ENCODE measurements at regions not wholly inside any gene's neighbourhood (a gene's known extent, or its start where the extent isn't known, plus 50 kb on each side); places are given as distances from the start of the nearest gene placed in this dataset.

DNA sequence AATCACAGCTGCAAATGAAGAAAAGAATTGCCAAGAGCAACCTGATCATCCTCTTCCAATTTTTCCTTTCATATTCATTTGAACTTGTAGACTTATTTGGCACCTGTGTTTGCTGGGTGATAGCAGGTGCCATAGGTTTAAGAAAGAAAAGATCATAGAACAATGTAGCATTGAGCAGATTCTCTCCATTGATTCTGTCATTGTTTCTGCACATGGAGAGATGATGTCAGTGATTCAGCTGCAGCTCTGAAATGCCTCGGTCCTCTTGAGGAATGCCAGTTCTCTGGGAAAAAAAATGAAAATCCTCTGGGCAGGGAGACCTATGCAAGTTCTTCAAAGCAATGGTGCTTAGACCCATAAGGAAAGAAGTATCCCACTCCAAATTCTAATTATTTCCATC lies 418.1 kb upstream of the KLF4 start:
- Histone ChIP-seq H2AFZ (ENCODE audit: low read depth, low read length, poor library complexity, severe bottlenecking) (no peak overlapping the region), H3K4me1 (ENCODE audit: control insufficient read depth in 1 of 2, insufficient read depth in 2 of 2, low read length in 2 of 2) (no peaks in the 10 kb centered on the region), H3K9me3 (ENCODE audit: control insufficient read depth in 1 of 2, insufficient read depth in 1 of 2, low read depth in 1 of 2, low read length in 2 of 2) (no peaks in the 10 kb centered on the region), H3K9me2 (ENCODE audit: insufficient read depth) (no peaks in the 10 kb centered on the region), H4K20me1 (ENCODE audit: insufficient read depth) (no peaks in the 10 kb centered on the region), H3K9ac (ENCODE audit: low read length) (no peak overlapping the region), H3K79me2 (ENCODE audit: insufficient read depth, low read length) (no peaks in the 10 kb centered on the region), H3K4me2 (ENCODE audit: low read length) (no peak overlapping the region), H3K27ac (ENCODE audit: low read depth, low read length) (no peak overlapping the region), H3K27me3 (ENCODE audit: insufficient read depth, low read length) (no peaks in the 10 kb centered on the region), H3K36me3 (ENCODE audit: control insufficient read depth in 1 of 2, insufficient read depth in 2 of 2, low read length in 2 of 2) (no peaks in the 10 kb centered on the region), H3K4me3 (replicated peaks in 1 of 2; ENCODE audit: low read depth in 1 of 2, low read length in 2 of 2) (no peak overlapping the region)
- intact Hi-C loops (cut with micrococcal nuclease): no loop called here
- ChIA-PET RAD21 (ENCODE audit: low non-redundant PET in 1 of 2, low total read pairs in 2 of 2, uncharacterized antibody in 2 of 2, unreplicated experiment in 2 of 2) (no interaction called here), POLR2A (no interaction called here), CTCF (no interaction called here)
- no TSS peak for BruUV-seq (replicated peaks)
- no peak for DNase-seq (ENCODE audit: low read depth, low spot score)
- TF ChIP-seq POLR2A (IDR thresholded peaks at IDR 0.05; ENCODE audit: borderline replicate concordance, extremely low read depth, insufficient read depth, insufficient read length) (no peak), SIN3A (IDR thresholded peaks at IDR 0.05; ENCODE audit: low read depth) (no peak), CEBPB (IDR thresholded peaks at IDR 0.05; ENCODE audit: low read depth) (no peak), YY1 (IDR thresholded peaks at IDR 0.05; ENCODE audit: extremely low read depth, insufficient replicate concordance, low read depth, low read length) (no peak), CBX3 (IDR thresholded peaks at IDR 0.05; ENCODE audit: low read depth) (no peak), EGR1 (IDR thresholded peaks at IDR 0.05; ENCODE audit: low read depth) (no peak), POLR2AphosphoS5 (IDR thresholded peaks at IDR 0.05; ENCODE audit: low read depth, low read length) (no peak), ZFX (IDR thresholded peaks at IDR 0.05) (no peak), EZH2phosphoT487 (IDR thresholded peaks at IDR 0.05; ENCODE audit: borderline replicate concordance) (no peak), ELF1 (IDR thresholded peaks at IDR 0.05; ENCODE audit: borderline replicate concordance, low read depth) (no peak), RAD21 (IDR thresholded peaks at IDR 0.05; ENCODE audit: low read depth) (no peak), SRF (IDR thresholded peaks at IDR 0.05; ENCODE audit: low read depth) (no peak), EZH2 (IDR thresholded peaks at IDR 0.05) (no peak), SP1 (IDR thresholded peaks at IDR 0.05; ENCODE audit: low read depth) (no peak), JUND (IDR thresholded peaks at IDR 0.05) (no peak)
- TF ChIP-seq, protein P1, sequence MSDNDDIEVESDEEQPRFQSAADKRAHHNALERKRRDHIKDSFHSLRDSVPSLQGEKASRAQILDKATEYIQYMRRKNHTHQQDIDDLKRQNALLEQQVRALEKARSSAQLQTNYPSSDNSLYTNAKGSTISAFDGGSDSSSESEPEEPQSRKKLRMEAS (IDR thresholded peaks at IDR 0.05): no peak
- TF ChIP-seq, protein P2, sequence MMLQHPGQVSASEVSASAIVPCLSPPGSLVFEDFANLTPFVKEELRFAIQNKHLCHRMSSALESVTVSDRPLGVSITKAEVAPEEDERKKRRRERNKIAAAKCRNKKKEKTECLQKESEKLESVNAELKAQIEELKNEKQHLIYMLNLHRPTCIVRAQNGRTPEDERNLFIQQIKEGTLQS (IDR thresholded peaks at IDR 0.05): no peak
- TF ChIP-seq, protein P3, sequence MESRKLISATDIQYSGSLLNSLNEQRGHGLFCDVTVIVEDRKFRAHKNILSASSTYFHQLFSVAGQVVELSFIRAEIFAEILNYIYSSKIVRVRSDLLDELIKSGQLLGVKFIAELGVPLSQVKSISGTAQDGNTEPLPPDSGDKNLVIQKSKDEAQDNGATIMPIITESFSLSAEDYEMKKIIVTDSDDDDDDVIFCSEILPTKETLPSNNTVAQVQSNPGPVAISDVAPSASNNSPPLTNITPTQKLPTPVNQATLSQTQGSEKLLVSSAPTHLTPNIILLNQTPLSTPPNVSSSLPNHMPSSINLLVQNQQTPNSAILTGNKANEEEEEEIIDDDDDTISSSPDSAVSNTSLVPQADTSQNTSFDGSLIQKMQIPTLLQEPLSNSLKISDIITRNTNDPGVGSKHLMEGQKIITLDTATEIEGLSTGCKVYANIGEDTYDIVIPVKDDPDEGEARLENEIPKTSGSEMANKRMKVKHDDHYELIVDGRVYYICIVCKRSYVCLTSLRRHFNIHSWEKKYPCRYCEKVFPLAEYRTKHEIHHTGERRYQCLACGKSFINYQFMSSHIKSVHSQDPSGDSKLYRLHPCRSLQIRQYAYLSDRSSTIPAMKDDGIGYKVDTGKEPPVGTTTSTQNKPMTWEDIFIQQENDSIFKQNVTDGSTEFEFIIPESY (IDR thresholded peaks at IDR 0.05; ENCODE audit: extremely low read depth, insufficient replicate concordance, low read length): no peak
- TF ChIP-seq, protein P4, sequence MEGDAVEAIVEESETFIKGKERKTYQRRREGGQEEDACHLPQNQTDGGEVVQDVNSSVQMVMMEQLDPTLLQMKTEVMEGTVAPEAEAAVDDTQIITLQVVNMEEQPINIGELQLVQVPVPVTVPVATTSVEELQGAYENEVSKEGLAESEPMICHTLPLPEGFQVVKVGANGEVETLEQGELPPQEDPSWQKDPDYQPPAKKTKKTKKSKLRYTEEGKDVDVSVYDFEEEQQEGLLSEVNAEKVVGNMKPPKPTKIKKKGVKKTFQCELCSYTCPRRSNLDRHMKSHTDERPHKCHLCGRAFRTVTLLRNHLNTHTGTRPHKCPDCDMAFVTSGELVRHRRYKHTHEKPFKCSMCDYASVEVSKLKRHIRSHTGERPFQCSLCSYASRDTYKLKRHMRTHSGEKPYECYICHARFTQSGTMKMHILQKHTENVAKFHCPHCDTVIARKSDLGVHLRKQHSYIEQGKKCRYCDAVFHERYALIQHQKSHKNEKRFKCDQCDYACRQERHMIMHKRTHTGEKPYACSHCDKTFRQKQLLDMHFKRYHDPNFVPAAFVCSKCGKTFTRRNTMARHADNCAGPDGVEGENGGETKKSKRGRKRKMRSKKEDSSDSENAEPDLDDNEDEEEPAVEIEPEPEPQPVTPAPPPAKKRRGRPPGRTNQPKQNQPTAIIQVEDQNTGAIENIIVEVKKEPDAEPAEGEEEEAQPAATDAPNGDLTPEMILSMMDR (IDR thresholded peaks at IDR 0.05 in 2 of 3, conservative IDR thresholded peaks at IDR 0.05 in 1 of 3; ENCODE audit: borderline replicate concordance in 1 of 3, insufficient read depth in 1 of 3, low read depth in 2 of 3, low read length in 2 of 3): no peak
- TF ChIP-seq, protein P5, sequence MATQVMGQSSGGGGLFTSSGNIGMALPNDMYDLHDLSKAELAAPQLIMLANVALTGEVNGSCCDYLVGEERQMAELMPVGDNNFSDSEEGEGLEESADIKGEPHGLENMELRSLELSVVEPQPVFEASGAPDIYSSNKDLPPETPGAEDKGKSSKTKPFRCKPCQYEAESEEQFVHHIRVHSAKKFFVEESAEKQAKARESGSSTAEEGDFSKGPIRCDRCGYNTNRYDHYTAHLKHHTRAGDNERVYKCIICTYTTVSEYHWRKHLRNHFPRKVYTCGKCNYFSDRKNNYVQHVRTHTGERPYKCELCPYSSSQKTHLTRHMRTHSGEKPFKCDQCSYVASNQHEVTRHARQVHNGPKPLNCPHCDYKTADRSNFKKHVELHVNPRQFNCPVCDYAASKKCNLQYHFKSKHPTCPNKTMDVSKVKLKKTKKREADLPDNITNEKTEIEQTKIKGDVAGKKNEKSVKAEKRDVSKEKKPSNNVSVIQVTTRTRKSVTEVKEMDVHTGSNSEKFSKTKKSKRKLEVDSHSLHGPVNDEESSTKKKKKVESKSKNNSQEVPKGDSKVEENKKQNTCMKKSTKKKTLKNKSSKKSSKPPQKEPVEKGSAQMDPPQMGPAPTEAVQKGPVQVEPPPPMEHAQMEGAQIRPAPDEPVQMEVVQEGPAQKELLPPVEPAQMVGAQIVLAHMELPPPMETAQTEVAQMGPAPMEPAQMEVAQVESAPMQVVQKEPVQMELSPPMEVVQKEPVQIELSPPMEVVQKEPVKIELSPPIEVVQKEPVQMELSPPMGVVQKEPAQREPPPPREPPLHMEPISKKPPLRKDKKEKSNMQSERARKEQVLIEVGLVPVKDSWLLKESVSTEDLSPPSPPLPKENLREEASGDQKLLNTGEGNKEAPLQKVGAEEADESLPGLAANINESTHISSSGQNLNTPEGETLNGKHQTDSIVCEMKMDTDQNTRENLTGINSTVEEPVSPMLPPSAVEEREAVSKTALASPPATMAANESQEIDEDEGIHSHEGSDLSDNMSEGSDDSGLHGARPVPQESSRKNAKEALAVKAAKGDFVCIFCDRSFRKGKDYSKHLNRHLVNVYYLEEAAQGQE (IDR thresholded peaks at IDR 0.05; ENCODE audit: low read depth): no peak
- no peak for ATAC-seq

Measured in HCT116 (cell line).